ENCODE measurements at regions not wholly inside any gene's neighbourhood (a gene's known extent, or its start where the extent isn't known, plus 50 kb on each side); places are given as distances from the start of the nearest gene placed in this dataset.
A peak's percentile ranks its signal among the peaks of the same experiment; 100 is the strongest.

- no peaks in the 10 kb centered on the region for H3K36me3 ChIP-seq
- intact Hi-C loops (cut with DNase I; ENCODE audit: low total_unique reads): no loop called here
- DNase-seq: peak in 1 of 2 donors; percentile 5
- 84 to 89% (median 88%) methylated on average over 8 of the region's 8 CpGs for WGBS, 5 donors
- H3K27ac ChIP-seq: no peak overlapping the region
- H3K9me3 ChIP-seq: no peaks in the 10 kb centered on the region
- peaks cover 0 to 9% (median 0%) of the 10 kb centered on the region in 4 donors for H3K4me1 ChIP-seq
- no peaks in the 10 kb centered on the region for H3K27me3 ChIP-seq
- TF ChIP-seq POLR2A (IDR thresholded peaks at IDR 0.05): no peak
- TF ChIP-seq POLR2AphosphoS5 (IDR thresholded peaks at IDR 0.05): no peak
- TF ChIP-seq CTCF (IDR thresholded peaks at IDR 0.05): no peak
- TF ChIP-seq EP300 (IDR thresholded peaks at IDR 0.05): no peak
- H3K4me3 ChIP-seq: no peak overlapping the region
These were observed 114.9 kb upstream of the TOM1L1 start for GRCh38 chr17:54785643-54786268.

- intact Hi-C loops (cut with DNase I; ENCODE audit: low total_unique reads): no loop called here
- no peak overlapping the region for H3K4me3 ChIP-seq
- peak in 1 of 2 donors; percentile 23 for DNase-seq
- no peaks in the 10 kb centered on the region for H3K9me3 ChIP-seq
- H3K27ac ChIP-seq: no peak overlapping the region
- H3K36me3 ChIP-seq: no peaks in the 10 kb centered on the region
- H3K27me3 ChIP-seq: no peaks in the 10 kb centered on the region
- WGBS, 5 donors: 47 to 70% (median 58%) methylated on average over 10 of the region's 10 CpGs
- no peak for TF ChIP-seq CTCF (IDR thresholded peaks at IDR 0.05)
- H3K4me1 ChIP-seq: peaks cover 0 to 9% (median 0%) of the 10 kb centered on the region in 4 donors
These were observed 111.4 kb upstream of the TOM1L1 start for GRCh38 chr17:54789101-54789880.

GRCh38 chr17:54793271-54793670, 107.4 kb upstream of the TOM1L1 start:
- DNase-seq: no peak
- Histone ChIP-seq H3K27ac (no peak overlapping the region), H3K36me3 (no peaks in the 10 kb centered on the region), H3K4me1 (peaks cover 0 to 9% (median 0%) of the 10 kb centered on the region in 4 donors), H3K9me3 (no peaks in the 10 kb centered on the region), H3K27me3 (no peaks in the 10 kb centered on the region), H3K4me3 (no peak overlapping the region)
- 78 to 87% (median 80%) methylated on average over 3 of the region's 3 CpGs for WGBS, 5 donors
- intact Hi-C loops (cut with DNase I; ENCODE audit: low total_unique reads): no loop called here
- TF ChIP-seq EP300 (IDR thresholded peaks at IDR 0.05): no peak
- no peak for TF ChIP-seq POLR2A (IDR thresholded peaks at IDR 0.05)
- no peak for TF ChIP-seq CTCF (IDR thresholded peaks at IDR 0.05)

GRCh38 chr17:54795046-54795445, 105.6 kb upstream of the TOM1L1 start:
- no peak for DNase-seq
- Histone ChIP-seq H3K27me3 (no peaks in the 10 kb centered on the region), H3K4me1 (peaks cover 0 to 3% (median 0%) of the 10 kb centered on the region in 4 donors), H3K4me3 (no peak overlapping the region), H3K27ac (no peak overlapping the region), H3K9me3 (no peaks in the 10 kb centered on the region), H3K36me3 (no peaks in the 10 kb centered on the region)
- intact Hi-C loops (cut with DNase I; ENCODE audit: low total_unique reads): no loop called here
- TF ChIP-seq CTCF (IDR thresholded peaks at IDR 0.05): no peak
- no peak for TF ChIP-seq POLR2A (IDR thresholded peaks at IDR 0.05)
- no peak for TF ChIP-seq EP300 (IDR thresholded peaks at IDR 0.05)
- no peak for TF ChIP-seq POLR2AphosphoS5 (IDR thresholded peaks at IDR 0.05)

Measured in stomach (tissue), 8 donors.